ENCODE measurements at regions not wholly inside any gene's neighbourhood (a gene's known extent, or its start where the extent isn't known, plus 50 kb on each side); places are given as distances from the start of the nearest gene placed in this dataset.

- peaks cover 0 to 2% (median 0%) of the 10 kb centered on the region in 4 donors for H3K9me3 ChIP-seq (ENCODE audit: control insufficient read depth in 4 of 4, insufficient read depth in 3 of 4, low read length in 3 of 4)
- TF ChIP-seq CTCF (IDR thresholded peaks at IDR 0.05; ENCODE audit: control extremely low read depth, extremely low read depth) = no peak
- no peak overlapping the region for H3K4me3 ChIP-seq
- H3K27ac ChIP-seq (ENCODE audit: low read depth in 1 of 2, low read length in 1 of 2) = no peak overlapping the region
- H3K9ac ChIP-seq (ENCODE audit: insufficient read depth in 1 of 2, low read length in 2 of 2) = no peak overlapping the region
- no peak for ATAC-seq (ENCODE audit: insufficient read depth, low FRiP score)
- no peaks in the 10 kb centered on the region for H3K36me3 ChIP-seq (ENCODE audit: control insufficient read depth in 4 of 4, insufficient read depth in 4 of 4, low read length in 4 of 4)
- WGBS, 2 donors = 62 to 82% methylated on average over 6 of the region's 6 CpGs
- no peak for DNase-seq
- H3K27me3 ChIP-seq (ENCODE audit: control insufficient read depth in 3 of 3, insufficient read depth in 3 of 3, low read length in 2 of 3) = peaks cover 0 to 3% (median 0%) of the 10 kb centered on the region in 3 donors
- no peaks in the 10 kb centered on the region for H3K4me1 ChIP-seq (ENCODE audit: control insufficient read depth in 5 of 5, insufficient read depth in 5 of 5, low read length in 5 of 5)
Measured at GRCh38 chr10:43002596-43002995, 74.3 kb upstream of the RET start.

- TF ChIP-seq CTCF (IDR thresholded peaks at IDR 0.05; ENCODE audit: control extremely low read depth, extremely low read depth) = no peak
- DNase-seq (no peak), ATAC-seq (ENCODE audit: insufficient read depth, low FRiP score) (no peak)
- H3K9me3 ChIP-seq (ENCODE audit: control insufficient read depth in 4 of 4, insufficient read depth in 3 of 4, low read length in 3 of 4) = peaks cover 0 to 4% (median 0%) of the 10 kb centered on the region in 4 donors
- WGBS, 2 donors = 85 to 91% methylated on average over 1 of the region's 1 CpG
- H3K36me3 ChIP-seq (ENCODE audit: control insufficient read depth in 4 of 4, insufficient read depth in 4 of 4, low read length in 4 of 4) = no peaks in the 10 kb centered on the region
- H3K27ac ChIP-seq (ENCODE audit: low read depth in 1 of 2, low read length in 1 of 2) = no peak overlapping the region
- H3K4me1 ChIP-seq (ENCODE audit: control insufficient read depth in 5 of 5, insufficient read depth in 5 of 5, low read length in 5 of 5) = no peaks in the 10 kb centered on the region
- H3K9ac ChIP-seq (ENCODE audit: insufficient read depth in 1 of 2, low read length in 2 of 2) = no peak overlapping the region
- peaks cover 0 to 3% (median 0%) of the 10 kb centered on the region in 3 donors for H3K27me3 ChIP-seq (ENCODE audit: control insufficient read depth in 3 of 3, insufficient read depth in 3 of 3, low read length in 2 of 3)
- no peak overlapping the region for H3K4me3 ChIP-seq
Measured at GRCh38 chr10:43006490-43006889, 70.4 kb upstream of the RET start.

- no peaks in the 10 kb centered on the region for H3K27me3 ChIP-seq (ENCODE audit: control insufficient read depth in 3 of 3, insufficient read depth in 3 of 3, low read length in 2 of 3)
- no peak overlapping the region for H3K9ac ChIP-seq (ENCODE audit: insufficient read depth in 1 of 2, low read length in 2 of 2)
- 84 to 85% methylated on average over 2 of the region's 2 CpGs for WGBS, 2 donors
- no peak overlapping the region for H3K4me3 ChIP-seq
- no peaks in the 10 kb centered on the region for H3K4me1 ChIP-seq (ENCODE audit: control insufficient read depth in 5 of 5, insufficient read depth in 5 of 5, low read length in 5 of 5)
- no peak overlapping the region for H3K27ac ChIP-seq (ENCODE audit: low read depth in 1 of 2, low read length in 1 of 2)
- no peaks in the 10 kb centered on the region for H3K36me3 ChIP-seq (ENCODE audit: control insufficient read depth in 4 of 4, insufficient read depth in 4 of 4, low read length in 4 of 4)
- ATAC-seq (ENCODE audit: insufficient read depth, low FRiP score) = no peak
- TF ChIP-seq CTCF (IDR thresholded peaks at IDR 0.05; ENCODE audit: control extremely low read depth, extremely low read depth) = no peak
- no peak for DNase-seq
- H3K9me3 ChIP-seq (ENCODE audit: control insufficient read depth in 4 of 4, insufficient read depth in 3 of 4, low read length in 3 of 4) = peaks cover 0 to 2% (median 0%) of the 10 kb centered on the region in 4 donors
Measured at GRCh38 chr10:43012578-43012977, 64.3 kb upstream of the RET start.

- DNase-seq = no peak
- H3K4me3 ChIP-seq = no peak overlapping the region
- 88 to 93% methylated on average over 1 of the region's 1 CpG for WGBS, 2 donors
Measured at GRCh38 chr10:43013065-43013464, 63.8 kb upstream of the RET start.

More at GRCh38 chr10:43013065-43013464, 63.8 kb upstream of the RET start:
- no peak overlapping the region for H3K9ac ChIP-seq (ENCODE audit: insufficient read depth in 1 of 2, low read length in 2 of 2)
- no peaks in the 10 kb centered on the region for H3K4me1 ChIP-seq (ENCODE audit: control insufficient read depth in 5 of 5, insufficient read depth in 5 of 5, low read length in 5 of 5)
- H3K9me3 ChIP-seq (ENCODE audit: control insufficient read depth in 4 of 4, insufficient read depth in 3 of 4, low read length in 3 of 4) = peaks cover 0 to 2% (median 0%) of the 10 kb centered on the region in 4 donors
- no peaks in the 10 kb centered on the region for H3K27me3 ChIP-seq (ENCODE audit: control insufficient read depth in 3 of 3, insufficient read depth in 3 of 3, low read length in 2 of 3)
- H3K27ac ChIP-seq (ENCODE audit: low read depth in 1 of 2, low read length in 1 of 2) = no peak overlapping the region
- ATAC-seq (ENCODE audit: insufficient read depth, low FRiP score) = no peak
- TF ChIP-seq CTCF (IDR thresholded peaks at IDR 0.05; ENCODE audit: control extremely low read depth, extremely low read depth) = no peak
- H3K36me3 ChIP-seq (ENCODE audit: control insufficient read depth in 4 of 4, insufficient read depth in 4 of 4, low read length in 4 of 4) = no peaks in the 10 kb centered on the region

Measured in lung (tissue), 11 donors.